Prostate gland (tissue), 2 donors: ENCODE measurements at regions not wholly inside any gene's neighbourhood (a gene's known extent, or its start where the extent isn't known, plus 50 kb on each side); places are given as distances from the start of the nearest gene placed in this dataset.

Experiments used
- DNase-seq: peaks from one replicate; pipeline ENCODE4 v3.0.0-alpha.2; 2019; ENCODE audit warnings: low spot score
- H3K27ac ChIP-seq, 2 donors: fragments of 200-600 bp; sonication (generic); 2 replicates each; pipeline ENCODE4 v1.5.1; 2017 to 2019
- H3K27me3 ChIP-seq: fragments of 200-600 bp; sonication (generic); replicated peaks from 2 replicates; pipeline ENCODE4 v1.5.1; 2019; ENCODE audit not compliant: insufficient read depth
- H3K36me3 ChIP-seq, 2 donors: fragments of 200-600 bp; sonication (generic); 1 replicate in 1 of 2; 2 replicates in 1 of 2; pipeline versions ENCODE4 v1.5.1 to v1.8.1; 2017 to 2019
- H3K4me1 ChIP-seq: fragments of 200-600 bp; sonication (generic); replicated peaks from 2 replicates; pipeline ENCODE4 v1.5.1; 2019
- H3K4me3 ChIP-seq, 2 donors: fragments of 200-600 bp; sonication (generic); 2 replicates each; pipeline ENCODE4 v1.5.1; 2017 to 2019
- H3K9me3 ChIP-seq: fragments of 200-600 bp; sonication (generic); 2 replicates; pipeline ENCODE4 v1.5.1; 2017
- POLR2A ChIP-seq: fragments of 450-650 bp; IDR thresholded peaks from one replicate; pipeline ENCODE4 v1.6.1; 2016; ENCODE audit warnings: antibody characterized with exemption, mild to moderate bottlenecking
- POLR2AphosphoS5 ChIP-seq: sonication (generic); formaldehyde crosslinking; IDR thresholded peaks from one replicate; pipeline ENCODE4 v1.6.1; 2017; ENCODE audit warnings: antibody characterized with exemption
- WGBS: methylation state at CpG from one replicate; pipeline ENCODE4 v1.1.5; 2018; 5-methylcytosine and 5-hydroxymethylcytosine counted together
- intact Hi-C: fragments of 100-400 bp; cut with DNase I; formaldehyde crosslinking; loops from one replicate; pipeline ENCODE4 v1.14.2; 2022
- TF ChIP-seq, protein P1 (sequence below), 4 experiments: fragments of 200-600 bp in 2 of 4; fragments of 450-650 bp in 2 of 4; sonication (generic) in 2 of 4; IDR thresholded peaks; 1 replicate in 3 of 4; 2 replicates in 1 of 4; pipeline ENCODE4 v1.5.1; 2016 to 2019; ENCODE audit warnings: antibody characterized with exemption in 4 of 4, mild to moderate bottlenecking in 2 of 4, moderate library complexity in 2 of 4

DNA sequence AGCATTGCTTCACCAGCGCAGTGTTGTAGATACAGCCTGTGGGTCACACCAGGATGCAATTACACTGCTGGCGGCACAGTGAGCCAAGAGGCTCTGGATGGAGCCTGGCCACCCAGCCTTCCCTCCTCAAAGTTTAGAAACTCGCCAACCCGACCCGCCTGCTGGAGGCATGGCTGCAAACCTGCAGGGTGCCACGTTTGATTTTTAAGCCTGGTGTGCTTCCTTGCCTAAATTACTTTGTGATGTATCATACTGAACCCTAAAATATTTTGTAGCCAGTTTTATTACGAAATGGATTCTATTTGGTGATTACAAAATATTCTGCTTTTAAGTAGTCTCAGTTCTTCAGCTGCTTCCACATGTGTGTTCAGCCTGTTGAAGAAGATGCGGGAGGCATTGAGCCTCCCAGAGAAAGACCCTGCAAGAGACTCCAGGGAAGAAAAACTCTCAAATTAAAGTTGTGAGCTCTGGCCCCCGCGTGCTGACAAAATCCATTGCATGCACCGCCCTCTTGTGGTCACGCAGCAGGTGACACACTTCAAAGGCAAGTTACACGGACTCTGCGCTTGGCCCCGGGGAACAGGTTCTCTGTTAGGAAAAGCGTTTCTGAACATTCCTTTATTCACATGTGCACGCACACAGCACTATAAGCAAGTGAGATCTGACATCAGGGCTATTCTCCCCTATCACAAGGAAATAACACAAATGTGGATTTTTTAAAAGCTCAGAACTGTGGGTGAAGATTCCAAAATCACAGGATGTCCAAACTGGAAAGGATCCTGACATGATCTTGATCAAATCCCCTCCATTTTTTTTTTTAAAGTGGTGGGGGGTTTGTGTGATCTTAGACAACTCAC lies 63.0 kb upstream of the TWIST2 start:
- WGBS = 21% methylated on average over 17 of the region's 17 CpGs
- DNase-seq = peak; percentile 56

DNA sequence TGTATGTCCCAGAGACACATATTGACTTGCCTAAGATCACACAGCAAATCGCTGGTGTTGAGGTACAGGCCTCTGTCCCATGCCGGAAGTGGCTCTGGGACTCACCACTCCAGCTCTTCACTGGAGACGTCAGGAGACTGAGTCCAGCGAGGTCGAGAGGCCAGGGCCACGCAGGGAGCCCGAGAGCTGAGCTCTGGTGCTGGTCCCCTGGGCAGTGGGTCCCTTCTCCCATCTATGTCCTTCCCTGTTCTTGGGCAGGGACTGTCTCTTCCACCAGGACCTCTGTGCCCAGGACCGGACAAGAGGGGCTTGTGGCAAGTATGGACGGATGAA lies 62.4 kb upstream of the TWIST2 start:
- H3K27ac ChIP-seq = no peak overlapping the region
- intact Hi-C loops = loop anchor here (2.0 to 10.0 kb wide), 5 partner anchors 65 to 417 kb away; no protein-coding TSS in a partner anchor

More for the DNA sequence above, 63.0 kb upstream of the TWIST2 start:
- no peaks in the 10 kb centered on the region for H3K36me3 ChIP-seq
- no peaks in the 10 kb centered on the region for H3K9me3 ChIP-seq
- intact Hi-C loops = loop anchor here (2.0 to 10.0 kb wide), 5 partner anchors 64 to 416 kb away; no protein-coding TSS in a partner anchor
- H3K4me1 ChIP-seq = no peaks in the 10 kb centered on the region
- no peak overlapping the region for H3K4me3 ChIP-seq
- H3K27ac ChIP-seq = no peak overlapping the region
- no peaks in the 10 kb centered on the region for H3K27me3 ChIP-seq
- TF ChIP-seq POLR2AphosphoS5 = peak; percentile 27
- no peak for TF ChIP-seq POLR2A
- TF ChIP-seq, protein P1, sequence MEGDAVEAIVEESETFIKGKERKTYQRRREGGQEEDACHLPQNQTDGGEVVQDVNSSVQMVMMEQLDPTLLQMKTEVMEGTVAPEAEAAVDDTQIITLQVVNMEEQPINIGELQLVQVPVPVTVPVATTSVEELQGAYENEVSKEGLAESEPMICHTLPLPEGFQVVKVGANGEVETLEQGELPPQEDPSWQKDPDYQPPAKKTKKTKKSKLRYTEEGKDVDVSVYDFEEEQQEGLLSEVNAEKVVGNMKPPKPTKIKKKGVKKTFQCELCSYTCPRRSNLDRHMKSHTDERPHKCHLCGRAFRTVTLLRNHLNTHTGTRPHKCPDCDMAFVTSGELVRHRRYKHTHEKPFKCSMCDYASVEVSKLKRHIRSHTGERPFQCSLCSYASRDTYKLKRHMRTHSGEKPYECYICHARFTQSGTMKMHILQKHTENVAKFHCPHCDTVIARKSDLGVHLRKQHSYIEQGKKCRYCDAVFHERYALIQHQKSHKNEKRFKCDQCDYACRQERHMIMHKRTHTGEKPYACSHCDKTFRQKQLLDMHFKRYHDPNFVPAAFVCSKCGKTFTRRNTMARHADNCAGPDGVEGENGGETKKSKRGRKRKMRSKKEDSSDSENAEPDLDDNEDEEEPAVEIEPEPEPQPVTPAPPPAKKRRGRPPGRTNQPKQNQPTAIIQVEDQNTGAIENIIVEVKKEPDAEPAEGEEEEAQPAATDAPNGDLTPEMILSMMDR (IDR thresholded peaks at IDR 0.05) = peak; percentile 76 to 85 (median 84)

DNA sequence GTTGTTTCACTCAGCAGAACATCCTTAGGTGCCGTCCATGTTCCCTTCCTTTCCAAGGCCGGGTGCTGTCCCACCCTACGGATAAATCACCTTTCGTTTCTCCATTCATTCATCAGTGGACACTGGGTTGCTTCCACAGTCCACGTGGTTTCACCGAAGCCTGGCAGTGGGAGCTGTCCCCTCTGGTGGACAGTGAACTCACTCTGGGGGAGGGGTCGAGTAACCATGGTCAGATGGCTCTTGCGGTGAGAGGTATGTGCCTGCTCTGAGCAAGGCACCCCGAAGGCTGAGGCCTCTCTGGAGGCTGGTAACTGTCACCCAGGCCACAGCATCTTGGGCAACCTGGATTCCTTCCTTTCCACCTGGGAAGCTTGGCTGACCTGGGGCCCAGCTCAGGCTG lies 61.5 kb upstream of the TWIST2 start:
- intact Hi-C loops = loop anchor here (10.0 kb wide), 2 partner anchors 158 to 192 kb away; no protein-coding TSS in a partner anchor
- no peak for DNase-seq
- WGBS = 91% methylated on average over 9 of the region's 9 CpGs

More for the DNA sequence above, 62.4 kb upstream of the TWIST2 start:
- no peak for DNase-seq
- WGBS = 92% methylated on average over 9 of the region's 9 CpGs
- H3K36me3 ChIP-seq = no peaks in the 10 kb centered on the region
- no peaks in the 10 kb centered on the region for H3K4me1 ChIP-seq
- no peaks in the 10 kb centered on the region for H3K9me3 ChIP-seq
- H3K27me3 ChIP-seq = no peaks in the 10 kb centered on the region
- no peak for TF ChIP-seq POLR2A
- no peak for TF ChIP-seq POLR2AphosphoS5
- TF ChIP-seq, protein P1 (IDR thresholded peaks at IDR 0.05) = no peak
- H3K4me3 ChIP-seq = no peak overlapping the region

GRCh38 chr2:238786792-238787490 lies 60.9 kb upstream of the TWIST2 start:
- Histone ChIP-seq H3K27ac (peak overlapping the region in 1 of 2 donors; percentile 5), H3K4me3 (no peak overlapping the region), H3K9me3 (no peaks in the 10 kb centered on the region), H3K36me3 (no peaks in the 10 kb centered on the region), H3K27me3 (no peaks in the 10 kb centered on the region), H3K4me1 (no peaks in the 10 kb centered on the region)
- 85% methylated on average over 29 of the region's 29 CpGs for WGBS
- TF ChIP-seq, protein P1 (IDR thresholded peaks at IDR 0.05) = no peak
- no peak for TF ChIP-seq POLR2AphosphoS5
- TF ChIP-seq POLR2A = no peak
- no peak for DNase-seq
- intact Hi-C loops = loop anchor here (10.0 kb wide), 2 partner anchors 158 to 192 kb away; no protein-coding TSS in a partner anchor

More for the DNA sequence above, 61.5 kb upstream of the TWIST2 start:
- H3K27ac ChIP-seq = peak overlapping the region in 1 of 2 donors; percentile 5
- H3K27me3 ChIP-seq = no peaks in the 10 kb centered on the region
- H3K4me3 ChIP-seq = no peak overlapping the region
- H3K36me3 ChIP-seq = no peaks in the 10 kb centered on the region
- H3K4me1 ChIP-seq = no peaks in the 10 kb centered on the region
- TF ChIP-seq POLR2AphosphoS5 = no peak
- TF ChIP-seq POLR2A = no peak
- TF ChIP-seq, protein P1 (IDR thresholded peaks at IDR 0.05) = no peak
- no peaks in the 10 kb centered on the region for H3K9me3 ChIP-seq
